DOHH2 (cell line): ENCODE measurements at regions not wholly inside any gene's neighbourhood (a gene's known extent, or its start where the extent isn't known, plus 50 kb on each side); places are given as distances from the start of the nearest gene placed in this dataset.

Experiments used
- H3F3A ChIP-seq: fragments of 200-600 bp; sonication (generic), shearing (Covaris generic); 2 replicates; pipeline ENCODE4 v1.6.0; 2016; ENCODE audit warnings: antibody characterized with exemption, mild to moderate bottlenecking; ENCODE audit not compliant: control insufficient read depth, insufficient read depth
- H3K27ac ChIP-seq: fragments of 200-600 bp; sonication (generic); 2 replicates; pipeline ENCODE4 v1.5.1; 2014; ENCODE audit warnings: low read depth, mild to moderate bottlenecking, low read length, moderate library complexity
- H3K27me3 ChIP-seq: fragments of 200-600 bp; sonication (generic); 2 replicates; pipeline ENCODE4 v1.6.1; 2014; ENCODE audit warnings: mild to moderate bottlenecking, low read length, mixed read lengths; ENCODE audit not compliant: control insufficient read depth
- H3K36me3 ChIP-seq: fragments of 200-600 bp; sonication (generic); 2 replicates; pipeline ENCODE4 v1.6.1; 2014; ENCODE audit warnings: mild to moderate bottlenecking, low read length, moderate library complexity, mixed read lengths; ENCODE audit not compliant: control insufficient read depth
- H3K4me1 ChIP-seq: fragments of 200-600 bp; sonication (generic); 2 replicates; pipeline ENCODE4 v1.6.1; 2014; ENCODE audit warnings: mild to moderate bottlenecking, low read length, mixed read lengths; ENCODE audit not compliant: control insufficient read depth
- H3K4me2 ChIP-seq: fragments of 200-600 bp; sonication (generic); 2 replicates; pipeline ENCODE4 v1.6.0; 2014; ENCODE audit warnings: mild to moderate bottlenecking, low read length, moderate library complexity
- H3K4me3 ChIP-seq: fragments of 200-600 bp; sonication (generic); 2 replicates; pipeline ENCODE4 v1.5.1; 2014; ENCODE audit warnings: mild to moderate bottlenecking, low read length, mixed read lengths
- H3K79me2 ChIP-seq: fragments of 200-600 bp; sonication (generic); 2 replicates; pipeline ENCODE4 v1.6.1; 2014; ENCODE audit warnings: mild to moderate bottlenecking, low read length, mixed read lengths; ENCODE audit not compliant: control insufficient read depth
- H3K9me2 ChIP-seq: fragments of 200-600 bp; sonication (generic); replicated peaks from 2 replicates; pipeline ENCODE4 v1.6.1; 2014; ENCODE audit warnings: mild to moderate bottlenecking, low read length, mixed read lengths; ENCODE audit not compliant: control insufficient read depth
- H3K9me3 ChIP-seq: fragments of 200-600 bp; sonication (generic); 2 replicates; pipeline ENCODE4 v1.6.1; 2014; ENCODE audit warnings: antibody characterized with exemption, low read length, mixed read lengths; ENCODE audit not compliant: control insufficient read depth, insufficient read depth
- H4K20me1 ChIP-seq: fragments of 200-600 bp; sonication (generic); 2 replicates; pipeline ENCODE4 v1.6.0; 2014; ENCODE audit warnings: low read depth, mild to moderate bottlenecking, antibody characterized with exemption, low read length, moderate library complexity; ENCODE audit not compliant: control insufficient read depth, insufficient read depth
- CTCF ChIP-seq: fragments of 200-600 bp; sonication (generic); IDR thresholded peaks from one replicate; pipeline ENCODE4 v1.5.1; 2014; ENCODE audit warnings: antibody characterized with exemption, mild to moderate bottlenecking, low read depth, low read length; ENCODE audit not compliant: poor library complexity, severe bottlenecking
- EZH2phosphoT487 ChIP-seq: fragments of 200-600 bp; sonication (generic); IDR thresholded peaks from 2 replicates; pipeline ENCODE4 v1.6.1; 2017; ENCODE audit warnings: borderline replicate concordance, mild to moderate bottlenecking, antibody characterized with exemption, low read length, moderate library complexity, mixed read lengths

GRCh38 chr7:46026741-46027140, 105.7 kb upstream of the IGFBP3 start:
- Histone ChIP-seq H3K36me3 (no peaks in the 10 kb centered on the region), H3K9me2 (no peaks in the 10 kb centered on the region), H3K9me3 (no peaks in the 10 kb centered on the region), H3F3A (no peaks in the 10 kb centered on the region), H3K27me3 (peaks cover 3% of the 10 kb centered on the region; the same call in 1 of the 2 replicates), H4K20me1 (no peaks in the 10 kb centered on the region), H3K79me2 (no peaks in the 10 kb centered on the region), H3K4me1 (no peaks in the 10 kb centered on the region), H3K4me3 (no peak overlapping the region), H3K4me2 (no peak overlapping the region), H3K27ac (no peak overlapping the region)
- no peak for TF ChIP-seq EZH2phosphoT487
- no peak for TF ChIP-seq CTCF

GRCh38 chr7:46024263-46024916, 103.3 kb upstream of the IGFBP3 start:
- no peaks in the 10 kb centered on the region for H3K36me3 ChIP-seq
- no peak for TF ChIP-seq CTCF
- no peak for TF ChIP-seq EZH2phosphoT487
- H4K20me1 ChIP-seq, result no peaks in the 10 kb centered on the region
- H3K27me3 ChIP-seq, result peaks cover 3% of the 10 kb centered on the region; the same call in 1 of the 2 replicates
- H3K9me2 ChIP-seq, result no peaks in the 10 kb centered on the region
- no peak overlapping the region for H3K4me2 ChIP-seq
- no peak overlapping the region for H3K4me3 ChIP-seq
- H3K79me2 ChIP-seq, result no peaks in the 10 kb centered on the region
- no peaks in the 10 kb centered on the region for H3F3A ChIP-seq
- no peak overlapping the region for H3K27ac ChIP-seq
- H3K4me1 ChIP-seq, result no peaks in the 10 kb centered on the region
- H3K9me3 ChIP-seq, result no peaks in the 10 kb centered on the region

- TF ChIP-seq EZH2phosphoT487 (no peak), CTCF (no peak)
- no peaks in the 10 kb centered on the region for H3K4me1 ChIP-seq
- H3K79me2 ChIP-seq, result no peaks in the 10 kb centered on the region
- peaks cover 3% of the 10 kb centered on the region; the same call in 1 of the 2 replicates for H3K27me3 ChIP-seq
- no peaks in the 10 kb centered on the region for H3K9me2 ChIP-seq
- no peak overlapping the region for H3K4me2 ChIP-seq
- no peak overlapping the region for H3K27ac ChIP-seq
- no peaks in the 10 kb centered on the region for H3K36me3 ChIP-seq
- H3K9me3 ChIP-seq, result no peaks in the 10 kb centered on the region
- H3K4me3 ChIP-seq, result no peak overlapping the region
- H4K20me1 ChIP-seq, result no peaks in the 10 kb centered on the region
- no peaks in the 10 kb centered on the region for H3F3A ChIP-seq
These were observed 101.3 kb upstream of the IGFBP3 start for GRCh38 chr7:46022397-46022796.
